HG03108 (cell line): ENCODE measurements at regions not wholly inside any gene's neighbourhood (a gene's known extent, or its start where the extent isn't known, plus 50 kb on each side); places are given as distances from the start of the nearest gene placed in this dataset.

Experiments
- ATAC-seq: cut with Tn5 transposase; IDR thresholded peaks from one replicate; pipeline ENCODE4 v1.9.1; 2021; ENCODE audit warnings: moderate library complexity; ENCODE audit not compliant: unreplicated experiment

GRCh38 chr2:37858400-37858711, 66.7 kb upstream of the RMDN2 start:
- no peak for ATAC-seq

- no peak for ATAC-seq
Measured at GRCh38 chr2:37858725-37859267, 66.3 kb upstream of the RMDN2 start.

GRCh38 chr2:37862620-37863019, 62.5 kb upstream of the RMDN2 start:
- ATAC-seq, result no peak

- no peak for ATAC-seq
Measured at GRCh38 chr2:37864217-37864616, 60.9 kb upstream of the RMDN2 start.

- no peak for ATAC-seq
Measured at GRCh38 chr2:37865640-37866039, 59.4 kb upstream of the RMDN2 start.

- ATAC-seq, result no peak
Measured at GRCh38 chr2:37866171-37866934, 58.7 kb upstream of the RMDN2 start.

- ATAC-seq, result no peak
Measured at GRCh38 chr2:37867166-37867565, 57.9 kb upstream of the RMDN2 start.

- ATAC-seq, result no peak
Measured at GRCh38 chr2:37868866-37869265, 56.2 kb upstream of the RMDN2 start.

- no peak for ATAC-seq
Measured at GRCh38 chr2:37869304-37869703, 55.8 kb upstream of the RMDN2 start.

- no peak for ATAC-seq
Measured at GRCh38 chr2:37869771-37870170, 55.3 kb upstream of the RMDN2 start.

GRCh38 chr2:37870829-37871228, 54.3 kb upstream of the RMDN2 start:
- no peak for ATAC-seq

- peak; percentile 47 for ATAC-seq
Measured at GRCh38 chr2:37871456-37872191, 53.5 kb upstream of the RMDN2 start.

GRCh38 chr2:37872192-37872750, 52.8 kb upstream of the RMDN2 start:
- no peak for ATAC-seq

GRCh38 chr2:37873229-37873628, 51.9 kb upstream of the RMDN2 start:
- ATAC-seq, result no peak

- no peak for ATAC-seq
Measured at GRCh38 chr2:37873749-37874330, 51.2 kb upstream of the RMDN2 start.

GRCh38 chr2:37874470-37874869, 50.6 kb upstream of the RMDN2 start:
- peak; percentile 43 for ATAC-seq
